ENCODE measurements at regions not wholly inside any gene's neighbourhood (a gene's known extent, or its start where the extent isn't known, plus 50 kb on each side); places are given as distances from the start of the nearest gene placed in this dataset.
"Not testable (repeated sequence)": the region's sequence is repeated elsewhere in the genome, so short reads cannot be mapped to it uniquely, and the experiment has no call there.

DNA sequence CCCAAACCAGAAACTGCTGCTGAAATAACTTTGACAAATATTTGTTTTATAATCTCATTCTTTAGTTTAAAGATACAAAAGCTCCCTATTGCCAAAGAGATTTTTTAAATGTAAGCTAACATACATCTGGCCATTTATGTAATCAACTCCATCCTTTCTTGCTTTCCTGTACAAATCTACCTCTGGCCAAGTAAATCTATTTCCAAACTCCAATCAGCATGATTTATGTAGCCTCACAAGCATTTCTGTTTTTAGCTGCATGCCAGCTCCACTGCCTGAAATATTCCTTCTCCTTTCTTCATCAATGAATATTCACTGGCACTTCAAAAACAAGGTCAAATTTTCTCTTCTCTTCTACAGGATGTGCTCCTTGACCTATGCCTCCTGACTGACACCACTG is 80.0 kb downstream of the SHOX2 start:
- Histone ChIP-seq H3K27me3 (ENCODE audit: control insufficient read depth in 1 of 2, insufficient read depth in 2 of 2, low read length in 2 of 2) (no peaks in the 10 kb centered on the region), H3K27ac (ENCODE audit: low read depth, low read length) (no peak overlapping the region), H3K4me3 (ENCODE audit: low read depth in 1 of 2, low read length in 2 of 2) (no peak overlapping the region), H3K9me3 (ENCODE audit: low read length) (no peaks in the 10 kb centered on the region), H3K9ac (ENCODE audit: low read length) (no peak overlapping the region), H3K4me1 (ENCODE audit: insufficient read depth, low read length) (no peaks in the 10 kb centered on the region), H3K36me3 (ENCODE audit: insufficient read depth, low read length) (no peaks in the 10 kb centered on the region)

- not testable (repeated sequence) for H3K4me1 ChIP-seq (ENCODE audit: insufficient read depth, low read length); H3K27me3 ChIP-seq (ENCODE audit: control insufficient read depth in 1 of 2, insufficient read depth in 2 of 2, low read length in 2 of 2); H3K4me3 ChIP-seq (ENCODE audit: low read depth in 1 of 2, low read length in 2 of 2); H3K9me3 ChIP-seq (ENCODE audit: low read length); H3K27ac ChIP-seq (ENCODE audit: low read depth, low read length); H3K9ac ChIP-seq (ENCODE audit: low read length); H3K36me3 ChIP-seq (ENCODE audit: insufficient read depth, low read length)
These were observed 86.3 kb downstream of the SHOX2 start for GRCh38 chr3:158019897-158020296.

DNA sequence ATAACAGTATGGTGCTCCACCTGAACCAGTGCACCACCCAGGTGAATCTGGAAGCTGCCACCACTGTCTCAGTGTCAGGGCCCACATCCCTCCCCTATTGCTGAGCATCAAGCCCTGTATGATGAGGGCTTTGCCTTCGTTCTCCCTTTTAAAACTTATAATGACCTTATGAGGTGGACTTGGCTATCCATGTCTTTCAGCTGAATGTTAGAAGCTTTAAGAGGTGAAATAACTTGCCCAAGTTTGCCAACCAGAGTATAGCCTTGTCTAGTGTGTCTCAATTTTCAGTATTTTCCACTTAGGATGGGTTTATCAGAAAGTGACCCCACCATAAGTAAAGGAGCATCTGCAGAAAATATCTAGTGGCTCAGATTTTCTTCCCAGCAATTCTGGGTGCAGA is 87.8 kb downstream of the SHOX2 start:
- H3K36me3 ChIP-seq (ENCODE audit: insufficient read depth, low read length): no peaks in the 10 kb centered on the region
- H3K27ac ChIP-seq (ENCODE audit: low read depth, low read length): no peak overlapping the region
- no peaks in the 10 kb centered on the region for H3K27me3 ChIP-seq (ENCODE audit: control insufficient read depth in 1 of 2, insufficient read depth in 2 of 2, low read length in 2 of 2)
- no peak overlapping the region for H3K4me3 ChIP-seq (ENCODE audit: low read depth in 1 of 2, low read length in 2 of 2)
- no peaks in the 10 kb centered on the region for H3K4me1 ChIP-seq (ENCODE audit: insufficient read depth, low read length)
- H3K9me3 ChIP-seq (ENCODE audit: low read length): no peaks in the 10 kb centered on the region
- H3K9ac ChIP-seq (ENCODE audit: low read length): no peak overlapping the region

- H3K27me3 ChIP-seq (ENCODE audit: control insufficient read depth in 1 of 2, insufficient read depth in 2 of 2, low read length in 2 of 2): no peaks in the 10 kb centered on the region
These were observed 93.3 kb downstream of the SHOX2 start for GRCh38 chr3:158012901-158013300.

DNA sequence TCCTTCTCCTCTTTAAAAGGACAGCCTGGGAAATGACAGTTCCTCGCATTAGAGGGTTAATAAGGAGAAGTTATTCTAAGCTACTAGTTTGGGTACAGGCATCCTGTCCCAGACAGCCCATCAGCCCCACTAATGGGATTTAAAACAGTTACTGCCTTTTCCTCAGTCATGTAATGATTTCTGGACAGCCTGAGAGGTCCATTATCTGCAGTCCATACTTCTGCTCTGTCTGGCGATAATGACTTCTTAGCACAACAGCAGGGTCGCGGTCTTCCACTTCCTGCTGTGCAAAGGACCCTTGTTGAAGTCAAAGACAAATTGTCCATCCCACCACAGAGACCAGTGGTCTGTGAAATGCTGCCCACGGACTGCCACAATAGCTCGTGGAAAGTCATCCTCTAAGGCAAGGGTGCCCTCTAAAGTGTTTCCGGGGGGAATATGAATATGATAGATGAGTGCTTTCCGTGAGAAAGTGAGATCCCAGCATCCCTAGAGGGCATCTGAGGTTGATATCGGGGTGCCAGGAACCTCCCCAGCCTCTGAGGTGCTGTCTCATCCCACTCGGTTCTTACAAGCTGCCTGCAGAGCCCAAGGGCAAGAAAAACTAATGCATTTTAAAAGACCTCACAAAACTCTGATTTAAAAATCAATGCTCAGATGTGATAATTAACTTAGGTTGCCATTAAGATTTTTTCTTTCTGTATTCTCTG is 100.7 kb downstream of the SHOX2 start:
- no peaks in the 10 kb centered on the region for H3K27me3 ChIP-seq (ENCODE audit: control insufficient read depth in 1 of 2, insufficient read depth in 2 of 2, low read length in 2 of 2)
- no peak overlapping the region for H3K4me3 ChIP-seq (ENCODE audit: low read depth in 1 of 2, low read length in 2 of 2)
- H3K27ac ChIP-seq (ENCODE audit: low read depth, low read length): no peak overlapping the region
- no peaks in the 10 kb centered on the region for H3K9me3 ChIP-seq (ENCODE audit: low read length)
- no peaks in the 10 kb centered on the region for H3K36me3 ChIP-seq (ENCODE audit: insufficient read depth, low read length)
- H3K9ac ChIP-seq (ENCODE audit: low read length): no peak overlapping the region
- no peaks in the 10 kb centered on the region for H3K4me1 ChIP-seq (ENCODE audit: insufficient read depth, low read length)

More at GRCh38 chr3:158012901-158013300, 93.3 kb downstream of the SHOX2 start:
- Histone ChIP-seq H3K36me3 (ENCODE audit: insufficient read depth, low read length) (no peaks in the 10 kb centered on the region), H3K4me3 (ENCODE audit: low read depth in 1 of 2, low read length in 2 of 2) (no peak overlapping the region), H3K9ac (ENCODE audit: low read length) (no peak overlapping the region), H3K9me3 (ENCODE audit: low read length) (no peaks in the 10 kb centered on the region), H3K27ac (ENCODE audit: low read depth, low read length) (no peak overlapping the region), H3K4me1 (ENCODE audit: insufficient read depth, low read length) (no peaks in the 10 kb centered on the region)

GRCh38 chr3:157999246-157999645 is 107.0 kb downstream of the SHOX2 start:
- no peaks in the 10 kb centered on the region for H3K9me3 ChIP-seq (ENCODE audit: low read length)
- H3K4me1 ChIP-seq (ENCODE audit: insufficient read depth, low read length): no peaks in the 10 kb centered on the region
- H3K4me3 ChIP-seq (ENCODE audit: low read depth in 1 of 2, low read length in 2 of 2): no peak overlapping the region
- H3K27me3 ChIP-seq (ENCODE audit: control insufficient read depth in 1 of 2, insufficient read depth in 2 of 2, low read length in 2 of 2): no peaks in the 10 kb centered on the region
- no peak overlapping the region for H3K9ac ChIP-seq (ENCODE audit: low read length)
- no peaks in the 10 kb centered on the region for H3K36me3 ChIP-seq (ENCODE audit: insufficient read depth, low read length)
- no peak overlapping the region for H3K27ac ChIP-seq (ENCODE audit: low read depth, low read length)

DNA sequence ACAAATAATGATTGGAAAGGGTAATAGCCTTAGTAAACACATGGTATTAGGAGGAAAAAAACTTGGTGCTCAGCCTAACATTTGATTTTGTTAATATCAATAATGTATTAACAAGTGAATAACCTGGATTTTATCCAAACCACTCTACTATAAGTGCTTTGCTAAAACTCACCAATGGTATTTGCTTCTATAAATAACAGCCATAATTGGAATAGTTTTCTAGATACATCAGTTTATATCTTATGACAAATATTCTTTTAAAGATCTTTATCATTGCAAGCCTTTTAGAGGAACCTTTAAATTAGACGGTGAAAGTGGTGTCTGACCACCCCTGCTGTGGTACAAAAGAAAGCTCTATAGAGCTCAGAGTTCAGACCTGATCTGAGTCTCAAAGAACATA is 123.9 kb downstream of the SHOX2 start:
- no peaks in the 10 kb centered on the region for H3K9me3 ChIP-seq (ENCODE audit: low read length)
- H3K27me3 ChIP-seq (ENCODE audit: control insufficient read depth in 1 of 2, insufficient read depth in 2 of 2, low read length in 2 of 2): no peaks in the 10 kb centered on the region
- no peaks in the 10 kb centered on the region for H3K36me3 ChIP-seq (ENCODE audit: insufficient read depth, low read length)
- no peak overlapping the region for H3K4me3 ChIP-seq (ENCODE audit: low read depth in 1 of 2, low read length in 2 of 2)
- H3K9ac ChIP-seq (ENCODE audit: low read length): no peak overlapping the region
- H3K4me1 ChIP-seq (ENCODE audit: insufficient read depth, low read length): no peaks in the 10 kb centered on the region
- no peak overlapping the region for H3K27ac ChIP-seq (ENCODE audit: low read depth, low read length)

DNA sequence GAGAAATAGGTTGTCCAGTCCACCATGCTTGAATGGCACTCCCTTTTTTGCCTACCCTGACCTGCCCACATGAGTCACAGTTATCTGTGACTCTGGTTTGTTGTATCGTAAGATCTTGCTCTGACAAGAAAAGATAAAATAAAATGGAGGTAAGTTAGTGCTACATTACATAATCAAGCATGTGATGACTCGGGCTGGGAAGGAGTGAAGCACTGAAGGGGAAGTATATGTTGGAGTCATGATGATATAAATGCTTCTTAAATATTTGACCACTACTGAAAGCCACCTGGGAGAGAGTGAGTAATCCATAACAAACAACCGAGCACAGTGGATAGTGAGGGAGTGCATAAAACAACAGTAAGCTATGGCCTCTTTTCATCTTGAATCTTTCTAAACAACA is 124.4 kb downstream of the SHOX2 start:
- H3K27ac ChIP-seq (ENCODE audit: low read depth, low read length): no peak overlapping the region
- H3K36me3 ChIP-seq (ENCODE audit: insufficient read depth, low read length): no peaks in the 10 kb centered on the region
- no peaks in the 10 kb centered on the region for H3K4me1 ChIP-seq (ENCODE audit: insufficient read depth, low read length)
- H3K27me3 ChIP-seq (ENCODE audit: control insufficient read depth in 1 of 2, insufficient read depth in 2 of 2, low read length in 2 of 2): no peaks in the 10 kb centered on the region
- no peaks in the 10 kb centered on the region for H3K9me3 ChIP-seq (ENCODE audit: low read length)
- H3K4me3 ChIP-seq (ENCODE audit: low read depth in 1 of 2, low read length in 2 of 2): no peak overlapping the region
- H3K9ac ChIP-seq (ENCODE audit: low read length): no peak overlapping the region

- no peaks in the 10 kb centered on the region for H3K27me3 ChIP-seq (ENCODE audit: control insufficient read depth in 1 of 2, insufficient read depth in 2 of 2, low read length in 2 of 2)
- no peaks in the 10 kb centered on the region for H3K9me3 ChIP-seq (ENCODE audit: low read length)
- H3K36me3 ChIP-seq (ENCODE audit: insufficient read depth, low read length): no peaks in the 10 kb centered on the region
- no peaks in the 10 kb centered on the region for H3K4me1 ChIP-seq (ENCODE audit: insufficient read depth, low read length)
- no peak overlapping the region for H3K9ac ChIP-seq (ENCODE audit: low read length)
- no peak overlapping the region for H3K4me3 ChIP-seq (ENCODE audit: low read depth in 1 of 2, low read length in 2 of 2)
- H3K27ac ChIP-seq (ENCODE audit: low read depth, low read length): no peak overlapping the region
These were observed 127.2 kb downstream of the SHOX2 start for GRCh38 chr3:157979022-157979421.

DNA sequence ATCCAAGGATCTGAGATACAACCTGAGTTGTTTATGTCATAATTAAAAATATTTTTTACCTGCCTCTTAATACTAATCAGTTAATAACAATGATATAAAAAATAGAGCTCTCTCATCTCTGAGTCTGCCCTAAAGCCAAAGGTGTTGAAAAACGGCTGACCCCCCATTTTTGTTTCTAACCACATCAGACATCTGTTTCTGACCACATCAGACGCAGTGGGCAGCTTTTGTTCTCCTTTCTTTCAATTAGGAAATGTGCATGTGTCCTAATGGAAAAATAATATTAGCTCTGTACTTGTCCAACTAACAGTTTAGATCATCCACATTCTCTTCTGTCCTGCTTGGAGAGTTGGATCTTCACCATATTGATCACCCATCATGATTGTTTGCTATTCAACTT is 144.6 kb downstream of the SHOX2 start:
- H3K36me3 ChIP-seq (ENCODE audit: insufficient read depth, low read length): no peaks in the 10 kb centered on the region
- no peaks in the 10 kb centered on the region for H3K9me3 ChIP-seq (ENCODE audit: low read length)
- no peak overlapping the region for H3K9ac ChIP-seq (ENCODE audit: low read length)
- no peaks in the 10 kb centered on the region for H3K4me1 ChIP-seq (ENCODE audit: insufficient read depth, low read length)
- no peaks in the 10 kb centered on the region for H3K27me3 ChIP-seq (ENCODE audit: control insufficient read depth in 1 of 2, insufficient read depth in 2 of 2, low read length in 2 of 2)
- no peak overlapping the region for H3K27ac ChIP-seq (ENCODE audit: low read depth, low read length)
- H3K4me3 ChIP-seq (ENCODE audit: low read depth in 1 of 2, low read length in 2 of 2): no peak overlapping the region

DNA sequence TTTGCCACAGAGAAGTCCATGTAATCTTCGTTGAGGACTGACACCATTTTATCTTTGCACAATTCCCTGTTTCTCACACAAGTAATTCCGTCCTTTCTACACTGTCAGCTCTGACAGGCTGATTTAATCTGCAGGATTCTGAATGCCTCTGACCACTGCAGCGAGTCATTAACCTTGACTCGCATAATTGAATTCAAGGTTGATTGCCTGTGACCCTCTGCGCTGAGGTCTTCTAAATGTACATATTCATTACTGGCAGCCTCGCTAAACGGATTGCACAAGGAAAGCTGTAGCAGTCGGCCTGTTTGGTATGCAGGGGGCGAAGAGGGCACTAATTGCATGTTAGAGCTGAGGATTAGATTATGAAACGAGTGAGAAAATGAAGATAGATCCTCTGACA is 147.8 kb downstream of the SHOX2 start:
- Histone ChIP-seq H3K9me3 (ENCODE audit: low read length) (no peaks in the 10 kb centered on the region), H3K27me3 (ENCODE audit: control insufficient read depth in 1 of 2, insufficient read depth in 2 of 2, low read length in 2 of 2) (no peaks in the 10 kb centered on the region), H3K36me3 (ENCODE audit: insufficient read depth, low read length) (no peaks in the 10 kb centered on the region), H3K27ac (ENCODE audit: low read depth, low read length) (no peak overlapping the region), H3K4me3 (ENCODE audit: low read depth in 1 of 2, low read length in 2 of 2) (no peak overlapping the region), H3K9ac (ENCODE audit: low read length) (no peak overlapping the region), H3K4me1 (ENCODE audit: insufficient read depth, low read length) (no peaks in the 10 kb centered on the region)

GRCh38 chr3:157956850-157957249 is 149.4 kb downstream of the SHOX2 start:
- H3K27ac ChIP-seq (ENCODE audit: low read depth, low read length): no peak overlapping the region
- H3K36me3 ChIP-seq (ENCODE audit: insufficient read depth, low read length): no peaks in the 10 kb centered on the region
- no peaks in the 10 kb centered on the region for H3K9me3 ChIP-seq (ENCODE audit: low read length)
- H3K9ac ChIP-seq (ENCODE audit: low read length): no peak overlapping the region
- no peaks in the 10 kb centered on the region for H3K4me1 ChIP-seq (ENCODE audit: insufficient read depth, low read length)
- no peaks in the 10 kb centered on the region for H3K27me3 ChIP-seq (ENCODE audit: control insufficient read depth in 1 of 2, insufficient read depth in 2 of 2, low read length in 2 of 2)
- no peak overlapping the region for H3K4me3 ChIP-seq (ENCODE audit: low read depth in 1 of 2, low read length in 2 of 2)

All from muscle layer of colon (tissue), 2 donors.